ENCODE measurements at regions not wholly inside any gene's neighbourhood (a gene's known extent, or its start where the extent isn't known, plus 50 kb on each side); places are given as distances from the start of the nearest gene placed in this dataset.
"Not testable (repeated sequence)": the region's sequence is repeated elsewhere in the genome, so short reads cannot be mapped to it uniquely, and the experiment has no call there.

DNA sequence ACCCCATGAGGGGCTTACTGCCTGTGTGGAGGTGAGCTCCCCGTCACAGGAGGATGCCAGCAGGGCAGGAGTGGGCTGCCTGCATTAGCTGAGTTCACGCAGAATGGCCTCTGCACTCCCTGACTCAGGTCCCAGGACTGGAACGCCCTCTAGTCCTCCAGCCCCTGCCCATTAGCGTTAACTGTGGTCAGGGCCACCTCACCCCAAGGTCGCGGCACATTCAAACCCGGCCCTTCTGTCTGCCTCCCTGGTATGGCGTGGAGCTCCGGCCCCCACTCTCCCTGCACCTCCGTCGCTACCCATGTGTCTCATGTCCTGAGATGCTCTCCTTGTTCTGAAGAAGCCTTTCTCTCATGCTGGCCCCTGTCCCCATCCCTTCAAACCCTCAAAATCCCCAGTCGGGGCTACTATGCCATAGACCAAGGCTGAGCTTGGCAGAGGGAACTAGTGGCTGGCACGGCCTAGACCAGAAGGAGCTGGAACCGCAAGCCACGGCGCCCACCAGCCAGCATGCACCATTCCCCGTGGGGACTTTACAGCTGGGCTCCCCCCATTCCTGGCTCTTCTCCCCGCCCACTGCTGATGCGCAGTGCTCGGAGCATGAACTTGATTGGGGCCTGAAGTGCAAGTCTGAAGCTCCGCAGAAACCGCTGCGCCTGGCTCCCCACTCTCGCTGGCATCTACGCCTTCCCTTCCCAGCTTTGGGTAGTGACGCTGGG lies 79.5 kb upstream of the RTL6 start:
- DNase-seq (ENCODE audit: low read depth in 1 of 2, low spot score in 1 of 2): no peak

DNA sequence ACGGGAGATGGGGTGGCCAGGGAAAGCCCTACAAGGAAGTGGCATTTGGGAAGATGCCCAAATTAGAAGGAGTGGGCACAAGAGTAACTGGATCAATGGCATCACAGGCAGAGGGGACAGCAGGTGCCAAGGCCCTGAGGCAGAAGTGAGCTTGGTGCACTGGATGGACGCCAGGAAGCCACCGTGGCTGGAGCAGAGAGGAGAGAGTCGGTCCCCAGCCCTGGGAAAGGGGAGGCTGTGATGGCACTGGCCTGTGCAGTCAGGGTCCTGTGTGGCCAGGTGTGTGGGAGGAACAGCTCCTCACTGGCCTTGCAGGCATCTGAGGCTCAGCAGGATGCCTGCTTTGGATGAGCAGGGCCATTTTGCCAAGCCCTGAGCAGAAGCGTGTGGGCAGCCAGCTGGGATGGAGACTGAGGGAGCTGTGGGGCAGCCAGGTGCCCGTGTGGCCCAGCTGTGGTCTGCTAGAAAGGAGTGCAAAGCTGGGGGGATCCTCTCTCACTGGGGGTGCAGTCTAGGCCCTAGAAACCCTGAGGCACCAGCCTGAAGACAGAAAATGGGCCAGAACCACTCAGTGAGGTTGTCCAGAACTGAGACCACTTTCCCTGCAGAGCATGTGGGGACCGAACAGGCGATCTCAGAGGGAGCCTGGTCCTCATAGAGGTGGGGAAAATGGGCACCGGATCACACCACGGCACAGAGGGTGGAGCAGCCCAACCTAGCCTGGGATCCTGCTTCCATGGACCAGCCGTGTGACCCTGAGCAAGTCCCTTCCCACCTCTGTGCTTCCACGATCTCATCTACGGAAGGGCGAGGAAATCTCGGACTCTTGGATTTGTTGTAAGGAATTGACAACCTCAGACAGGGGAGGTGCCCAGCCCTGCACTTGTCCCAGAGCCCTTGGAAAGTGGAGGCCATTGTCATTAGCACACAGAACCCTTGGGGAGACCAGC lies 78.6 kb upstream of the RTL6 start:
- no peak for DNase-seq (ENCODE audit: low read depth in 1 of 2, low spot score in 1 of 2)

DNA sequence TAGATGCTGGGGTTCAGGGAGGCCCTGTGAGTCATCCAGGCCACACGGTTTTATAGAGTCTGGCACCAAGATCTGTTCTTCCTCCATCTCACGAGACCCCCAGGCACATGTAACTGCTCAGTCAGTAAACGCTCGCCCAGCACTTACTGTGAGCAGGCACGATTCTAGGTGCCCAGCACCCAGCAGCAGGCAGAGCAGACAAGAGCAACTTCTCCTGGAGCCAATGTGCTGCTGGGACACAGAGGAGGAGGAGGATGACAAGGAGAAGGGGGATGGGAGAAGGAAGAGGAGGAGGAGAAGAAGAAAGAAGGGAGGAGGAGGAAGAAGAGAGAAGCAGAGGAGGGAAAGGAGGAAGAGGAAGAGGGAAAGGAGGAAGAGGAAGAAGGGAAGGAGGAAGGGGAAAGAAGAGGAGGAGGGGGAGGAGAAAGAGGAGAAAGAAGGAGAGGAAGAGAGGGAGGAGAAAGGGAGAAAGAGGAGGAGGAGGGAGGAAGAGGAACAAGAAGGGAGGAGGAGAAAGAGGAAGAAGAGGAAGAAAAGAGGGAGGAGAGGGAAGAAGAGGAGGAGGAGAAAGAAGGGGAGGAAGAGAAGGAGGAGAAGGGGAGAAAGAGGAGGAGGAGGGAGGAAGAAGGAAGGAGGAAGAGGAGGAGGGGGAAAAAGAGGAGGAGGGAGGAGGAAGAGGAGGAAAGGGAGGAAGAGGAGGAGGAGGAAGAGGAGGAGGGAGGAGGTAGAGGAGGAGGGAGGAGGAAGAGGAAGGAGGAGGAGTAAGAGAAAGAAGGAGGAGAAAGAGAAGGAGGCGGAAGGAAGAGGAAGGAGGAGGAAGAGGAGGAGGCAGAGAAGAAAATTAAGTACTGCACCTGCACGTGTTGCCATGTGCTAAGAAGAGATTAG lies 77.6 kb upstream of the RTL6 start:
- no peak for DNase-seq (ENCODE audit: low read depth in 1 of 2, low spot score in 1 of 2)

DNA sequence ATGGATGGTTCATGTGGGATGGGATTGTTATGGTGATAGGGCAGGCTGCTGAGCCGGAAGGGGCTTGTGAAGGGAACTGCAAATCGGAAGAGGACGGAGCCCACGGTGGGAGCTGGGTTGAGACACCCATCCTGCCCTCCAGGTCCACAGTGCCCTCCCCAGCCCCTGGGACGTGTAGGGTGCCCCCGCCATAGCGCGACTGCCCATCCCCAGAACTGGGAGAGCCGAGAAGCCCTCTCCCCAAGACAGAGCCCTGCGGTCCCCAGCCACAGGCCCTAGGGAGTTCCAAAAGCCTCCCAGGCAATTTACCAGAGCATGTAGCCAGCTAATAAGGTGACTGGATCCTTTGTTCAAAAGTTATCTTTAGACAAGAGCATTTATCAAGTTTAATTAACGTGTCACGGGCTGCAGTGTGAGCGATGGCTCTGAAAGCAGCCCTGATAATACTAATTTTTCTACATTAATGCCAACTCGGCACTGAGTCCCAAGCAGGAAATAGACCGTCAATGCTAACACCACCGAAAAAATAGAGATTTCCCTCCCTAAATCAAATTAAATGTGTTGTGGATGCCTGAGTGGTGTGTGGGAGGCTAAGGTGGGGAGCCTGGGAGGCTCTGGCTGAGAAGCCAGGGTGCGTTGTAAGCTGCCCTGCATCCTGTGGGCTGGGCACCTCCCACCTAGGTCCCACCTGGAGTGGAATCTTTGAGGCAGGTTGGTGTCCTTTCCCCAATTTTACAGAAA lies 76.8 kb upstream of the RTL6 start:
- DNase-seq (ENCODE audit: low read depth in 1 of 2, low spot score in 1 of 2): no peak

DNA sequence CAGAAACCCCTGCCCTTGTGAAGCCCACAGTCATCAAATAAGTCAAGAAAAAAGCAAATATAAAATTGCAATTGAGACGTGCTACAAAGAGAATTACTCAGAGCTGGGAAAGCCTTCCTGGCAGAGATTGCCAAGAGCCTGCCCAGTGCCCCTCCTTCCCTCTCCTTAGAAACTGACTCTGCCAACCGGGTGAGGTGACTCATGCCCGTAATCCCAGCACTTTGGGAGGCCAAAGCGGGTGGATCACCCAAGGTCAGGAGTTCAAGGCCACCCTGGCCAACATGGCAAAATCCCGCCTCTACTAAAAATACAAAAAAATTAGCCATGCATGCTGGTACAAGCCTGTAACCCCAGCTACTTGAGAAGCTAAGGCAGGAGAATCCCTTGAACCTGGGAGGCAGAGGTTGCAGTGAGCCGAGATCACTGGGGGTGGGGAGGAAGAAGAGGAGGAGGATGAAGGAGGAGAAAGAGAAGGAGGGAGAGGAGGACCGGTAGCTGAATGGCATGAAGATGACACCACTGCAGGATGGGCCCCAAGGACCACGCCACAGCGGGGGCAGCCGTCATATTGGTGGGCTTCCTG lies 76.1 kb upstream of the RTL6 start:
- DNase-seq (ENCODE audit: low read depth in 1 of 2, low spot score in 1 of 2): no peak

DNA sequence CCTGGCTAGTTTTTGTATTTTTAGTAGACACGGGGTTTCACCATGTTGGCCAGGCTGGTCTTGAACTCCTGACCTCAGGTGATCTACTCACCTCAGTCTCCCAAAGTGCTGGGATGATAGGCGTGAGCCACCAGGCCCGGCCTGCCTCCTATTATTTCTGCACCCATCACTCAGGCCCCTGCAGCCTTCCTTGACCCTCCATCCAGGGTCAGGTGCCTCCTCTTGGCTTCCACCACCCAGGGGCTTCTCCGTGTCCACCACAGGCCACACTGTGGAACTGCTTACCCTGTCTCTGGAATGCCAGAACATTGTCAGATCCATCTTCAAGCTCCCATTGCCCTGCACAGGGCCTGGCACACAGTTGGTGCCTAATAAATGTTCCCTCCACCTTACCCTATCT lies 75.4 kb upstream of the RTL6 start:
- DNase-seq (ENCODE audit: low read depth in 1 of 2, low spot score in 1 of 2): no peak

DNA sequence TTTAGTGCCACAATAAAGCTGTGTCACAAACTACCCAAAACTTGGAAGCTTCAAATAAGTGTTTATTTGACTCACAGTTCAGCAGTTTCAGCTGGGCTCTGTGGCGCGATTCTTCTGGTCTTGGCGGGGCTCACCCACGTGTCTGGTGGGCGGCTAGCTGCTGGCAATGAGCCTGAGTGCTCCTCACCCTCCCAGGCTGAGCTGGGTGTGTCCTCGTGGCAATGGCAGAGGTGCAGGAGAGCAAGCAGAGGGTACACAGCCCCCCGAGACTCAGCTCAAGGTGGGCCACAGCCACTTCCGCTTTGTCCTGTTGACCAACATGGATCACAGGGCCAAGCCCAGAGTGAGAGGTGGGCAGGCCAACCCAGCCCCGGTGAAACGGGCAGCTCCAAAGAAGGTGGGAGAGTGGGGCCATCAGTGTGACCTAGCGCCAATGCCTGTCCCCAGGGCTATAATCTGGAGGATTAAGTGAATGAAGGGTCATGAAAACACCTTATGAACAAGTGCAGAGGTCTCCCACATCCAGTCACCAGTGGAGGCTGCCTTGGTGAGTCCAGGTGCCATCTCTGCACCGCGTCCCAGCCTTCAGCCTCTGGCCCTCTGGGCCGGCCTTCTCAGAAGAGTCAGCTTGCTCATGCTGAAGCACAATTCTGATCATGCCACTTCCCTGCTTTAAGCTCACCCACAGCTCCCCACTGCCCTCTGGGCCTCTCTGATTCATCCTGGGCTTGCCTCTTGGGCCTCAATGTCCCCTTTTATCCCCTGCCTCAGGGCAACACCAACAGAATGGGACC lies 74.6 kb upstream of the RTL6 start:
- no peak for DNase-seq (ENCODE audit: low read depth in 1 of 2, low spot score in 1 of 2)

DNA sequence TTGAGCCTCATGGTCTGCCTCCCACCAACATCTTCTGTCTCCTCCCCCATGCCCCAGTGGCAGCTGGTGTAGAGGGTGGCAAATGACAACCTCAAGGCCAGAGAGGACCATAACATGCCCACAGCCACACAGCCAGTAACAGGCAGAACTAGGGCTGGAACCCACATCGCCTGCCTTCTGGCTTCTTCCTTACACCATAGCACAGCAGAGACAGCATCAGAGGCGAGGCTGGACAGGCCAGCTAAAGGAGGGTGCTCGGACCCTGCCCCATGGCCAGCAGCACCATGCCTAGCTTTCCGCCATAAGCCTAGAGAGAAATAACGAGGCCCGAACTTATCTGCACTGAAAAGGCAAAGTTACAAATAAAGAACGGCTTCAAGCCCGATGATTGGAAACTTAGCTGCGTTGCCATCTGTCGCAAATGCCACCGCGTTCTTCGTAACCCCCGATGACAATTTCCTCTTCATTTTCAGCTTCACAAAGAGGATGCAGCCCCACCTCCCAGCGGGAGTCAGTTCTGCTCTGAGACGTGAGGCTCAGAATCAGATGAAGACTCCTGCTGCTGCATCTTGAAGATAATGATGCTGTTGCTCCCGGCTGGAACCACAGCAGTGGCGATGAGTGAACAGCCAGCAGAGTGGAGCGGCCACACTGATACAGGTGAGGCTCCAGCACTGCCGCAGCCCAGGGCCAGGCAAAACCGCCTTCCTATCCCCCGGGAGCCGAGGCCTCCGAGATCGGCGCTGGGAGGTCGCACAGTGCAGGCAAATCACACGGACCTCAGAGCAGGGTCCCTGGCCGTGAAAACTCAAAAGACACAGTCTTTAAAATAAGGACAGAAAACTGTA lies 73.8 kb upstream of the RTL6 start:
- no peak for DNase-seq (ENCODE audit: low read depth in 1 of 2, low spot score in 1 of 2)

DNA sequence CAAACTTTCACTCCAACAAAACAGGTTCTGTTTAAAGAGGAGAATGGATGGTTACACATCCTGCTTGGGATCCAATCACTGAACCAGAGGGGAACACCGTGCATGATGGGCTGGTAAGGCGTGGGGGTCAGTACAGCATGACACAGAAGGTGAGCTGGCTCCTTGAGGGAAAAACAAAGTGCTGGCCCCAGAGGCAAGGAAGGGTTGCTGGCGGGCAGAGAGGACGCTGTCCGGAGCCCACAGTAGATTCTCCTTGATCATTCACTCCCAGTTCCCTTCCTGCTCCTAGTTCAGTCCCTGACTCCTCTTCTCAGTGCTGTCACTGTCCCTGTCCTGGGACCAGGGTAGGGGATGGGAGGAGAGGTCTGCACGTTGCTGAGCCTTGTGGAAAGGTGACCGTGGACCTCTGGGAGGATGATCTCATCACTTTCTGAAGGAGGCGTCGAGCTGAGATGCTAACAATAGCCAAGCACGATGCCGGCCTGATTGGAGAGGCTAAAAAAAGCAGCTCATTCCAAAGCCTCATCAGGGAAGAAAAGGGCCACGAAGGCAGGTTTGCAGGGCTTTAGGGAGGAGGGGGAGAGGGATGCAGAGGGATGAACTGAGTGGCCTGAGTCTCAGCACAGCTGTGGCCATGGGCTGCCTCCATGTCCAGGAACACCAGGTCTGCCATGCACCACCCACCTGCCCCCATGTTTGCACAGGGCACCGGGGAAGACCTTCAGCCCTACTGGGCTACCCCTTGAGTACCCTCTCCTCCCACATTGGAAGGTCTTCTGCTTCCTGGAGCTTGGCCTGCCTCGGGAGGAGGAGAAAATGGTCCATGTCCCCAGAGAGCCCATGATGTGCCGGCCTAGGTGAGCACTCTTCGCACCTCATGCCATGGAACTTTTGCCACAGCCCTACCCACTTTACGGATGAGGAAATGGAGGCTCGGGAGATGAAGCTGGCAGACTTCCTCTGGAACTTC lies 72.7 kb upstream of the RTL6 start:
- DNase-seq (ENCODE audit: low read depth in 1 of 2, low spot score in 1 of 2): no peak

DNA sequence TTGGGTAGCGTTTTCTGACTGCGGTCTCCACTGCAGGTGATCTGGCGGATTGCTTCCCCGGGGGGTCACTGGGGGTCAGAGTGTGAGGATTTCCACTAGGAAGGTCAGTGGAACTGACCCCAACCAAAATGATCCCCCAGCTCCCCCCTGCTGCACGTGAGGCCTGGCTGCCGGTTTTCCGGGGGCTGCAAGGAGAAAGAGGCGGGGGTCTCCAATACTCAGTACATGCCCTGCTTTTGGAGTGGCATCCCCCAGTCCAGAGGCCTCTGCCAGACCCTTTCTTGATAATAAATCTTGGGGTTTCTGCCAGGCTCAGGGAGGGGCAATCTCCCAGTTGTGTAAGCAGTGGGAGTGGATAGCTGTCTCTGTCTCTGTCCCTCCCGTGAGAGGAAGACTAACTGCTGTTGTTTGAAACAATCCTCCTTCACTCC lies 71.5 kb upstream of the RTL6 start:
- no peak for DNase-seq (ENCODE audit: low read depth in 1 of 2, low spot score in 1 of 2)

DNA sequence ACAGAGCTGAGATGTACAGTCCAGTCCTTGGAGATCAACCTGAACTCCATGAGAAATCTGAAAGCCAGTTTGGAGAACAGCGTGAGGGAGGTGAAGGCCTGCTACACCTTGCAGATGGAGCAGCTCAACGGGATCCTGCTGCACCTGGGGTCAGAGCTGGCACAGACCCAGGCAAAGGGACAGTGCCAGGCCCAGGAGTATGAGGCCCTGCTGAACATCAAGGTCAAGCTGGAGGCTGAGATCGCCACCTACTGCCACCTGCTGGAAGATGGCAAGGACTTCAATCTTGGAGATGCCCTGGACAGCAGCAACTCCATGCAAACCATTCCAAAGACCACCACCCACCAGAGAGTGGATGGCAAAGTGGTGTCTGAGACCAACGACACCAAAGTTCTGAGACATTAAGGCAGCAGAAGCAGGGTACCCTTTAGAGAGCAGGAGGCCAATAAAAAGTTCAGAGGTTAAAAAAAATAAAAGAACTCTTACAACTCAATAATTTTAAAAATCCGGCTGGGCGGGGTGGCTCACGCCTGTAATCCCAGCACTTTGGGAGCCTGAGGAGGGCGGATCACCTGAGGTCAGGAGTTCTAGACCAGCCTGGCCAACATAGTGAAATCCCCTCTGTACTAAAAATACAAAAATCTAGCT lies 69.9 kb upstream of the RTL6 start:
- DNase-seq (ENCODE audit: low read depth in 1 of 2, low spot score in 1 of 2): peak; percentile 7 to 9

DNA sequence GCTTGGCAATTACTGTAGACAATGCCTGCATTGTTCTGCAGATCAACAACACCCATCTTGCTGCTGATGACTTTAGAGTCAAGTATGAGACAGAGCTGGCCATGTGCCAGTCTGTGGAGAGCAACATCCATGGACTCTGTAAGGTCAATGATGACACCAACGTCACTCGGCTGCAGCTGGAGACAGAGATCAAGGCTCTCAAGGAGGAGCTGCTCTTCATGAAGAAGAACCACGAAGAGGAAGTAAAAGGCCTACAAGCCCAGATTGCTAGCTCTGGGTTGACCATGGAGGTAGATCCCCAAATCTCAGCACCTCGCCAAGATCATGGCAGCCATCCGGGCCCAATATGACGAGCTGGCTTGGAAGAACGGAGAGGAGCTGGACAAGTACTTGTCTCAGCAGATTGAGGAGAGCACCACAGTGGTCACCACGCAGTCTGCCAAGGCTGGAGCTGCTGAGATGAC lies 69.4 kb upstream of the RTL6 start:
- not testable (repeated sequence) for DNase-seq (ENCODE audit: low read depth in 1 of 2, low spot score in 1 of 2)

DNA sequence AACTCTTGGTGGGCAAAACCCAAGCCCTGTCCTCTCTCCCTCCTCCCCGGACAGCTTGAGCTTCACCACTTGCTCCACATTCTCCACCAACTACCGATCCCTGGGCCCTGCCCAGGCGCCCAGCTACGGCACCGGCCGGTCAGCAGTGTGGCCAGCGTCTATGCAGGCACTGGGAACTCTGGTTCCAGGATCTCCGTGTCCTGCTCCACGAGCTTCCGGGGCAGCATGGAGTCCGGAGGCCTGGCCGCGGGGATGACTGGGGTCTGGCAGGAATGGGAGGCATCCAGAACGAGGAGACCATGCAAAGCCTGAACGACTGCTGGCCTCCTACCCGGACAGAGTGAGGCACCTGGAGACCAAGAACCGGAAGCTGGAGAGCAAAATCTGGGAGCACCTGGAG lies 68.9 kb upstream of the RTL6 start:
- no peak for DNase-seq (ENCODE audit: low read depth in 1 of 2, low spot score in 1 of 2)

DNA sequence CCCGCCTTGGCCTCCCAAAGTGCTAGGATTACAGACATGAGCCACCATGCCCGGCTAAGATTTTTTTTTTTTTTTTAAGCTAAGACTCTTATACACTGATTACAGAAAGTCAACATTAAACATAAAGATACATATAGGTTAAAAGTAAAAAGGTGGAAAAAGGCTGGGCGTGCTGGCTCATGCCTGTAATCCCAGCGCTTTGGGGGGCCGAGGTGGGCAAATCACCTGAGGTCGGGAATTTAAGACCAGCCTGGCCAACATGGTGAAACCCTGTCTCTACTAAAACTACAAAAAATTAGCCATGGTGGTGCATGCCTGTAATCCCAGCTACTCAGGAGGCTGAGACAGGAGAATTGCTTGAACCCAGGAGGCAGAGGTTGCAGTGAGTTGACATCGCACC lies 64.6 kb upstream of the RTL6 start:
- not testable (repeated sequence) for DNase-seq (ENCODE audit: low read depth in 1 of 2, low spot score in 1 of 2)

DNA sequence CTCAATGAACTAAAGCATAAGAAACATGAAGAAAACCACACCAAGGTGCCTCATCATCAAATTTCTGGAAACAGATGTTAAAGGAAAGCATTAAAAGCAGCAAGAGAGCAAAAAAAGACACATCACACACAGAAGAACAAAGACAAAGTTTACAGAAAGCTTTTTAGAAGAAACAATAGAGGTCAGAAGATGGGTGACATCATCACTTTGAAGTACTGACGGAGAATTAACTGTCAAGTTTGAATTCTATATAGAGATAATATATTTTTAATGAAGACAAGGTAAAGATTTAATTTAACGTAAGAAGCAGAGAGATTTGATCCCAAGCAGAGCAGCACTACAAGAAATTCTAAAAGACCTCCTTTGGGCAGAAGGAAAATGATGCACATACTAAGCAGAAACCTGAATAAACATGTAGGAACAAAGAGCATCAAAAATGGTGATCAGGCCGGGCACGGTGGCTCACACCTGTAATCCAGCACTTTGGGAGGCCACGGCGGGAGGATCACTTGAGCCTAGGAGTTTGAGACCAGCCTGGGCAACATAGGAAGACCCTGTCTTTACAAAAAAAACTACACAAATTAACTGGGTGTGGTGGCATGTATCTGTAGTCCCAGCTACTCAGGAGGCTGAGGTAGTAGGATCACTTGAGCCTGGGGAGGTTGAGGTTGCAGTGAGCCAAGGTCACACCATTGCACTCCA lies 63.3 kb upstream of the RTL6 start:
- DNase-seq (ENCODE audit: low read depth in 1 of 2, low spot score in 1 of 2): no peak

DNA sequence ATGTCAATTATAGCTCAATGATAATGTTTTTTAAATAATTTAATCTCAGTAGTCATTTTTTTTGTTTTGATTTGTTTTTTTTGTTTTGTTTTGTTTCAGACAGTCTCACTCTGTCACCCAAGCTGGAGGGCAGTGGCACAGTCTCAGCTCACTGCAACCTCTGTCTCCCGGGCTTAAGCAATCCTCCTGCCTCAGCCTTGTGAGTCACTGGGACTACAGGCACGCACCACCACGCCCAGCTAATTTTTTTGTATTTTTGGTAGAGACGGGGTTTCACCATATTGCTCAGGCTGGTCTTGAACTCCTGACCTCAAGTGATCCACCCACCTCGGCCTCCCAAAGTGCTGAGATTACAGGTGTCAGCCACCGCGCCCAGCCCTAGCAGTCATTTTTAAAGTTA lies 60.6 kb upstream of the RTL6 start:
- DNase-seq (ENCODE audit: low read depth in 1 of 2, low spot score in 1 of 2): not testable (repeated sequence)

All from activated CD4-positive, alpha-beta T cell treated with anti-CD3 and anti-CD28 coated beads, Interleukin-2, amount 50 U/mL, for 24 hours (primary cell).